ENCODE measurements at regions not wholly inside any gene's neighbourhood (a gene's known extent, or its start where the extent isn't known, plus 50 kb on each side); places are given as distances from the start of the nearest gene placed in this dataset.

- DNase-seq = no peak
Measured at GRCh38 chr2:117703858-117704257, 110.6 kb upstream of the DDX18 start.

- no peak for DNase-seq
Measured at GRCh38 chr2:117704818-117705217, 109.7 kb upstream of the DDX18 start.

GRCh38 chr2:117707874-117708273, 106.6 kb upstream of the DDX18 start:
- DNase-seq = no peak

DNA sequence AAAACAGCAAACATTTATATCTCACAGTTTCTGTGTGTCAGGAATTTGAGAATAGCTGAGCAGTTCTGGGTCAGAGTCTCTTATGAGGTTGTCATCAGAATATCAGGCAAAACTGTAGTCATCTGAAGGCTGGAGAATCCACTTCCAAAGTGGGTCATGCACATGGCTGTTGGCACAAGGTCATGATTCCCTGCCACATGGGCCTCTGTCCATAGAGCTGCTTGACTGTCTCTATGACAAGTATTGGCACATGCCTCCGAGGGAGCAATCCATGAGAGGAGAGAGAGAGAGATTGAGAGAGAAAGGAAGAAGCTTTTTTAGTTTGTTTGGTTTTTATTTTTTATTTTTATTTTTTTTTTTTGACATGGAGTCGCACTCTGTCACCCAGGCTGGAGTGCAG, 101.8 kb upstream of the DDX18 start:
- DNase-seq = no peak

DNA sequence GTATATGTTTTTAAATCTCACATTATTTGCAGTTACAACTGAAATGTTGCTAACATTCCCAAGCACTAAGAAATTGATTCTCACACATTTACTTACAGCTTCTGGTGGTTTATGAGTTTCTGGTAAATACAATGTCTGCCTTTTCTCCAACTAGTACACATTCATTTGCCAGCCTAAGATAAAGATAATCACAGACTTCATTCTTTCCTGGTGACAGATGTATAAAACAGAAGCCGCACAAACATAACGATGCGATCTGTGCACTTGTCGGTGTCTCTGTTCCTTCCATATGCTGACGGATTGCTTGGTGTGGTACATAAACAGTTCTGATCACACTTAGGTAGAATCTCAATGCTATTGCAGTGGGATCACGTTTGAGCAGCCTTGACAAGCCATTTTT, 100.4 kb upstream of the DDX18 start:
- no peak for DNase-seq

DNA sequence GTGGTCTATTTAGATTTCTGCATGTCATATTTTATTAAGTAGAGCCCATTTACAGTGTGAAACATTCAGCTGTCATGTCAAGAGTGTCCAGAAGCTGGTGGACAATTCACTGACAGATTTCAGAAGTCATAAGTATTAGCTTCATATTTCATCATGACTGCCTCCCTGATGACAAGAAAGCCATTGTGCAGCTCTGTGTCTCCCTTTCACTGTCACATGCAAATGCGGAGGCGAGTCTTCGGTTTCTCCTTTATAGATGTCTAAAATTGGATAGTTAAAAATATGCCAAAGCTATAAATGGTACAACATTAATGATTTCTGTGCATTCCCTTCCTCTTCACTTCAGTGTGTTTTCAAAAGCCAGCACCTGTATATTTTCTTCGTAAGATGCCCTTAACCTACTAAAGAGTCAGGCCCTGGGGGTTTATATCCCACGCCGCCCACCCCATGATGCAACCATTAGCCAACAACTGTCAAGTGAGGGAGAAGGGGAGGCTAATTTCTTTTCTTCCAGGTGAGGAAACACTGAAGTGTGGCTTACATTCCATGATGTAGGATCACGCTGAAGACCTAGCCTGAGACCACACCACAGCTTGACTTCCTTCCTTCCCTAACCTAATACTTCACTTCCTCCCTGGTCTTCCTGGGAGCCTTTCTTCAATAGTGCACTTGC, 99.6 kb upstream of the DDX18 start:
- no peak for DNase-seq

DNA sequence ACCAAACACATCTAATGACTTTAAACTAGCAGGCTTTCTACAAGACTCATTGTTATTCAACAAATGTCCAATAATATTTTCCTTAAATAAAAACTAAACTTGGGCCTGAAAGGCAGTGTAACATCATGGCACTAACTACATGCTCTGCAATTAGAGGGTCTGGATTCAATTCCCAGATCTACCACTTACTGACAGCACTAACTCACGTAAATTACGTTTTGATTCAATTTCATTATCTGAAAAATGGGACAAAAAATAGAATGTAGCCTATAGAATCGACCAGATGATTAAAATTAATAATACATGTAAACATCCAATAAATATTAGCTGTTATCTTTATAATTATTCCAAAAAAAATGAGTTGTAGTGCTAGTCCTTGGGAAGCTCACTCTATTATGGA, 98.0 kb upstream of the DDX18 start:
- DNase-seq = no peak

DNA sequence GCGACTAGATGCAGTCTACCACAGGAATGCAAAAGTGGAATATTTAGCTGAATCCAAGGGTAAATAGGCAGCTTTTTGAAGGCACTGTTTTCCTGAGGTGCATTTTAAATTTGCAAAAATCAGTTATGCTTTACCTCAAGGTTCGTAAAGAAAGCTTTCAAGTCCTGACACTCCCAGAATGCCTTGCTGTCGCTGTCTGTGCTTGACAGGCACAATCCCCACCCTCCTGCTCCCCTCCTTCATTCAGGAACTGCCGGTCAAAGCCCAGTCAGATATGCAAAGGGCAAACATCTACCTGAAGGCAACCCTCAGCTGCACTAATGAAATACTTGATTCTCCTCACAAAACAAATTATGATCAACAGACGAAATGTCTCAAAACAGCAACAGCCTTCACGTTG, 97.4 kb upstream of the DDX18 start:
- DNase-seq = peak in 1 of 58 donors; percentile 11

DNA sequence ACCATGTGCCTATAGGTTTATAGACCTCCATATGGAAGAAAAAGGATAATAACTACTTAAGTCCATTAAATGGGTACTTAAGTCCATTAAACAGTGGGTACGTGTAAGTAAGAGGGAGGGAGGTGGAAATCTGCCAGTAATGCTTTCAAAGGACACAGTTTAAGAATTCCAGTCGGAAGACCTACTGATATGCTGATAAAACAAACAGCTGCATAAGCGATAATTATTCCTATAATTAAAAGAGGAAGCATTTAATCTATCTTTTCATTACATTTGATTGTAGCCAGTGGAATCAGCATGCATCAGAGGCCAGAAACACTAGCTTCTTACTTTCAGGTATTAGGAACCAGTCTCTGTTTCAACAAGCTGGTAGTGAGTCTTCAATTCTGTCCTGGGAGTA, 96.4 kb upstream of the DDX18 start:
- DNase-seq = no peak

GRCh38 chr2:117720765-117721164, 93.7 kb upstream of the DDX18 start:
- no peak for DNase-seq

GRCh38 chr2:117723483-117723882, 91.0 kb upstream of the DDX18 start:
- DNase-seq = no peak

- DNase-seq = no peak
Measured at GRCh38 chr2:117723888-117724434, 90.5 kb upstream of the DDX18 start.

DNA sequence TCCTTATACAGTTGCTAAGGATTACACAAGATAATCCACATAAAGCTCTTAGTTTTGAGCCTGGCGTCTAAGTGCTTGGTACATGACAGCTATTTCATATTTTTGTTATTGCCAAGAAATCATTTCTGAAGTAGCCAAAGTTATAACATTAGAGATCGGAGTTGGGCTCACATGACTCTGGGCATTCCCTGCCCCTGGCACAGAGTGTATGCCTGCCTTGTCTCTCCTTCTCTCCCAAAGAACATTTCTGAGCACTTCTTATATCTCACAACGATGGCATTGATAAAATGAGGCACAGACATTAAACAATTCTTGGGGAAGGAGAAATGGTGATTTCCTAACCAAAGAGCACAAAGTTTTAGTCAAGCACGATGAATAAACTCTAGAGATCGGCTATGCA, 87.7 kb upstream of the DDX18 start:
- DNase-seq = no peak

GRCh38 chr2:117737846-117738245, 76.6 kb upstream of the DDX18 start:
- DNase-seq = no peak

DNA sequence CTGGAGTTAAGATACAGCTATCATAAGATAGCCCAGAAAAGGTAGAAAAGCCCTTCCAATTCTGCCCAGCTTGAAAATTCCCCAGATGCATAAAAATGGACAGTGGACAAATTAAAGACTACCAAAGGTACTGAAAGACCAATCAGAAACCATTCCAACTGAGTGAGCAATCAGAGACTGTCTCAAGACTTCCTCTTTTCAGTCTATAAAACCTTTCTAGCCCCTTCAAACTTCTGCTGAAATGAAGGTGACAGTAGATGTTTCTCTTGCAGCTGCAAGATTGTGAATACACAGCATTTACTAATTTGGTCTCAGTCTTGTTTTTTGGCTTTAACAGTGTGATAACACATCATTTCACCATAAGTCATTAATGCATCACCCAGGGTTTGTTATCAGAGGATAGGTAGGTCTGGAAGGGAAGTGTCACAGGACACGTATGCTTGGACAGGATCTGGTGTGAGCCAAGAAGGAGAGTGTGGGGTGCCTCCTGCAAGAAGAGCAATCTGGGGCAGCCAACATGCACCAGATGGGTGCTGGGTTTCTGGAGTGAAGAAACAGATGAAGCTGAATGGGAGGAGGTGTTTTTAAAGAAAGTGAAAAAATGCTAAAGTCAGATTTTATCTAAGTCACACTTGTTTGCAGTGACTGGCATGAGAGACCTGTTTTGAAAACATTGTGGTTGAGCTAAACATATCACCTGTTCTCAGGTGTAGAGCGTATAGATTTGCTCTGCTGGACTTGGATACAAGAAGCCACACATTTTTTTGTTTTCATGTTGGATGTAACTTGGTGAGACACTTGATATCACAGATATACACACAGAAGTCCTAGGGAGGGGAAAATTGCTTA, 75.3 kb upstream of the DDX18 start:
- peak in 6 of 58 donors; percentile 1 to 15 (median 7) for DNase-seq

GRCh38 chr2:117745537-117745936, 69.0 kb upstream of the DDX18 start:
- no peak for DNase-seq

DNA sequence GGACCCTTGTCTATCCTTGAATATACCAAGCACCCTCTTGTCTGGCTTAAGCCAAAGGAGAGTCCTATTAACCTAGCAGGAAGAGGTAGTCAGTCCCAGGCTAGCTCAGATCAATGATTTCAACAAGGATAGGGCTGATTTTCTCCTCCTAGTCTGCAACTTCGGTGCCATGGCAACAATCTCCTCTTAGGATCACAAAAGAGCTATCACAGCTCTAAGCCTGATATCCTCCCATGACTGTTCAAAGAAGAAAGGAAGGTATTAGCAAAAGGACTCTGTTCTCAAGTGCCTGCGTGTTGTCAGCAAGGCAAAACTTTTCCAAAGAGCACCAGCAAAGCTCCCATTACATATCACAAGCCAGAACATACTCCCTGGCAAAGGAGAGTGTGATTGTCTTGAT, 58.7 kb upstream of the DDX18 start:
- DNase-seq = no peak

DNA sequence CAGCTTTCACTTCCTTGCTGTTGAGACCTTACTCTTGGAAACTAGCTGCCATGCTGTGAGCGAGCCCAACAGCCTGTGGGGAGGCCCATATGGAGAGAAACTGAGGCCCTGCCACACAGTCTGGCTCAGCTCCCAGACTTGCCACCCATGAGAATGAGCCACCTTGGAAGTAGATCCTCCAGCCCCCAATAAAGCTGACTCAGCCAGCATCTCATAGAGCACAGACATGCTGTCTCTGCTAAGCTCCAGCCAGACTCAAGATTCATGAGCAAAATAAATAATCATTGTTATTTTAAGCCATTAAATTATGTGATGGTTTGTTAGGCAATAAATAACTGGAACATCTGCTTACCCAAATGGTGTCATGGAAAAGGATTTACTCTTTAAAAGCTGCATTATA, 53.6 kb upstream of the DDX18 start:
- no peak for DNase-seq

DNA sequence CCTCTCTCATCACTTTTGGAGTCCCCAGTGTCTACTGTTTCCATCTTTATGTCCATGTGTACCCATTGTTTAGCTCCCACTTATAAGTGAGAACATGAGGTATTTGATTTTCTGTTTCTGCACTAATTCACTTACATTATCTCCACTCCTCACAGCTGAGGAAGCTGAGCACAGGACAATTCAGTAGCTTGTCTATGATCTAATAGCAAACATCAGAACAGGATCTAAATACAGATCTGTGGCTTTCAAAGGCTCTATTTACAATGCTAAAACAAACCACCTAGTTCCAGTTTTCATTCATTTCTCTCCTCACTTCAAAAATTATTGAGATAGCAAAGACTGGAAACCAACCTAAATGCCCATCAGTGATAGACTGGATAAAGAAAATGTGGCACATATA, 52.0 kb upstream of the DDX18 start:
- no peak for DNase-seq

- peak in 5 of 58 donors; percentile 1 to 8 (median 6) for DNase-seq
Measured at GRCh38 chr2:117763804-117764203, 50.7 kb upstream of the DDX18 start.
